H7 (cell line): ENCODE measurements at regions not wholly inside any gene's neighbourhood (a gene's known extent, or its start where the extent isn't known, plus 50 kb on each side); places are given as distances from the start of the nearest gene placed in this dataset.

Experiments used
- DNase-seq: peaks from one replicate; pipeline ENCODE4 v3.0.0; 2012
- H3K27me3 ChIP-seq: 2 replicates; pipeline ENCODE4 v1.6.0; 2011; ENCODE audit warnings: mild to moderate bottlenecking, low read length; ENCODE audit not compliant: control insufficient read depth, insufficient read depth
- H3K36me3 ChIP-seq: replicated peaks from 2 replicates; pipeline ENCODE4 v1.5.1; 2011; ENCODE audit warnings: low read length; ENCODE audit not compliant: control insufficient read depth, insufficient read depth
- H3K4me3 ChIP-seq: 2 replicates; pipeline ENCODE4 v1.5.1; 2011; ENCODE audit warnings: low read depth, mild to moderate bottlenecking, control low read depth, low read length, moderate library complexity; ENCODE audit not compliant: insufficient read depth

GRCh38 chr21:28429161-28429560, 563.5 kb downstream of the LTN1 start:
- Histone ChIP-seq H3K36me3 (no peaks in the 10 kb centered on the region), H3K4me3 (no peak overlapping the region), H3K27me3 (no peaks in the 10 kb centered on the region)
- no peak for DNase-seq

DNA sequence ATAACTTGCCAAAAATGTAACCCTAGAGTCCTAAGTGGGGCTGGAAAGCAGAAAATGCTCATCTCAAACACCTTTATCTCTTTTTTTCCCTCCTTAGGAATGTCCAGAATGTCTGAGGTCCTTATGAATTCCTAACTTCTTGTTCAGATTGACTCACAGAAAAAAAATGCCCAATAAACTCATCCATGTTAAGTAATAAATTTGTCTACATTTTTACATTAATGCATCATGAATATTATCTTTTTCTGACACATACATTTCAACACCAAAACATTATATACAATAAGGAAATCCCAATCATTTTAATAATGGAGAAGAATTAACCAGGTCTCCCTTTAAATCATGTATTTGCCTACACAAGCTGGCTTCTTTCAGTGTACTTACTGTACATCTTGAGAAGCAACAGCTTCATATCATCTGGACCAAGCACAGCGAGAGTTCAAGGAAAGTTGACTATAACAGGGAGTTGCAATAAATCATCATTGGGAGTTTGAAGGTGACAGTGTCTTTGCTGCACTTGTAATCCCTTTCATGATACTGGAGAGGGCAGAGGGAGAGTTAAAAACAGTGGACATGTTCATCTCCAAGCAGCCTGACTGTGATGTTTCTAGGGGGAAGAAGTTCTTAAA, 565.2 kb downstream of the LTN1 start:
- no peak for DNase-seq
- no peak overlapping the region for H3K4me3 ChIP-seq
- H3K27me3 ChIP-seq = no peaks in the 10 kb centered on the region
- no peaks in the 10 kb centered on the region for H3K36me3 ChIP-seq

- no peaks in the 10 kb centered on the region for H3K36me3 ChIP-seq
- no peaks in the 10 kb centered on the region for H3K27me3 ChIP-seq
- DNase-seq = no peak
- no peak overlapping the region for H3K4me3 ChIP-seq
These were observed 566.1 kb downstream of the LTN1 start for GRCh38 chr21:28426545-28426944.

DNA sequence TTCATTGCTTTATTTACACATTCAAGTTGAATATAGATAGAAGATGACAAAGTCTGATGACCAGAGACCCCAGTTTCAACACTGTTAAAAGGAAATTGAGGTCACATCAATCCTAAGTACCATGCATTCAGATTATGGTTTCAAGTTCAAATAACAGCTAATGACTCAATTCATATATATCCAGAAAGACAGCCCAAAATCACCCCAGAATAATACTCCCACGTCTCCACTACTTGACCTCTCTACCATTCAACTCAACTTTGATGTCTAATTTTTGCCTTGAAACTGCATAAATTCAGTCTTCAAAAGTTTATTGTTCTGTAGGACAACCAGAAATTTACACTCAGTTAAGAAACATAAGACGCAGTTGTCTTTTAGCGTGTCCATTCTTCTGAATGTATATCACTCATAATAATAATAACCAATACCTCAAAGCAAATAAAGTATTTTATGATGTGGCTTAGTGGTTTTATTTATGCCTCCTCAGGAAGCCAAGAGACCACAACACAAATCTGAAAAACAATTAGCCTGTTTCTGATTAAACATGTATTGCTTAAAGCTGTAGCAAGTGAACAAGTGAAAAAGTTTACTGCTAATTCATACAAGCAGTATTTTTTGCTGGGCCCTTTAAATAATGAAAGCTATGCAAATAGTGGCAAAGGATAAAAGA, 569.0 kb downstream of the LTN1 start:
- Histone ChIP-seq H3K27me3 (no peaks in the 10 kb centered on the region), H3K36me3 (no peaks in the 10 kb centered on the region), H3K4me3 (no peak overlapping the region)
- no peak for DNase-seq

DNA sequence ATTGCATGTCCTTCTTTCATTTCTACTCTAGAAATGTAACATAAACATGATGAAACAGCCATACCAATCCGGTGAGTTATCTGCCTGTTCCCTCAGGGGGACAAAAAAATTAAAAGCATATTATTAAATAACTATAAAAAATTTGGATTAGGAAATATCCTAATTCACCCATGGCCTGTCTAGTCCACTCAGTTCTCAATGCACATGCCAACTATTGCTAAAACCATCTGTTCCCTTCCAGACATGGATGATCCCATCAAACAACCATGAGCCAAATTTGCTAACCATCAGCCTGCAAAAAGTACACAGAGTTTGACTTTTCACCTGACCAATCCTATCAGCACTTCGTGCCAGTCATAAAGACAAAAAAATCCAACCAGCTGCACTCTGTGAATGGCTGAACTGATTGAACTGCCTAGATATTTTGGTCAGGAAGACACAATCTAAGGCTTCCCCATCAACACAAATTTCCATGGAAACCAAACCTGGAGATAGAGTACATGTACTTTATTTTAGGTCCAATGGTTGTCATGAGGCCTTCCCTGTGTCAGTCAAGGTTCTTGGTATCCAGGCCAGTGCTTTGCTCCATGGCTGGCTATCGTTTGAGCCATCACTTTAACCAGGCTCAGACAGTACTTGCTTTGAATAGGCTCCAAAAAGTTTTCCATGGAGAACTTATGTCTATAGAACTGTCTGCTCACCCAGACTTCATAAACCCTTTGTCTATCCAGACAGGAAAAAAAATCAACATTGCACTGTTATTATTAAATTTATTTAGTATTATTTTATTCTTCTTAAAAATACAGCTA, 570.8 kb downstream of the LTN1 start:
- Histone ChIP-seq H3K36me3 (no peaks in the 10 kb centered on the region), H3K4me3 (no peak overlapping the region), H3K27me3 (no peaks in the 10 kb centered on the region)
- DNase-seq = no peak

- DNase-seq = no peak
These were observed 572.9 kb downstream of the LTN1 start for GRCh38 chr21:28419811-28420210.

DNA sequence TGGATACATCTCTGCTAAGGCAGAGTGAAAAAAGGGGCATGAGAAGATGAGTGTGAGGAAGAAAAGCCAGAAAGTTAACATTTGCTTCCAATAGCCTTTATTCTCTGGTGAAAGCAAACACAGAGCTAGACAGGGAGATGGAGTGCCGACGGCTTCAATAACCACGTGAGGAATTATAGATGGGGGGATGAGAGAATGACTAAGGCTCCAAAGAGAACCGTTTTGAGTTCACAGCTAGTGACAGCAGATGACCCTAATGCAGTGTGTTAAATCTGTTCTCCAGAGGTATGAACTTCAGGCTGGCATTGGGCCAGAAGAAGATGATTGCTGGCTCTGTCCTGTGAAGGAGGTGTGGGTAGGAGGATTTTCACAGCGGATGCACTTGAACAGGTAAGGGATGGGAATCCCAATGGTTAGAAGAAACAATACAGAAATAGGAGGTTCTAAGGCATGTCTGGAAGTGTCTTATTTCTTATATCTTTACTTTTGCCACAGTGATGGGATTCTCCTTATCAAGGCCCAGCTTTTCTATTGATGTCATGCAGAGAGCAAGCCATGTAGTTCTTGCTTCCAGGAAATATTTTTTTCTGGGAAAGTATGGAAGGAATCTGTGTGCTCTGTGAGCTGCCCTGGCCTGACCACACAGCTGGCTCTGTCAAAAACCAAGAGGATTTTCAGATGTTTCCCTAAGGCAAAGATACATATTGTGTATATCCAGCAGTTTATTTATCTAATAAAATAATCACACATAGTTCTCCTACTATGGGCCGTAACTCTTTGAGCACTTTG, 573.8 kb downstream of the LTN1 start:
- no peak for DNase-seq
- no peak overlapping the region for H3K4me3 ChIP-seq

More at GRCh38 chr21:28419811-28420210, 572.9 kb downstream of the LTN1 start:
- H3K27me3 ChIP-seq = no peaks in the 10 kb centered on the region
- no peaks in the 10 kb centered on the region for H3K36me3 ChIP-seq
- no peak overlapping the region for H3K4me3 ChIP-seq

GRCh38 chr21:28410256-28410655, 582.4 kb downstream of the LTN1 start:
- DNase-seq = no peak
- no peaks in the 10 kb centered on the region for H3K27me3 ChIP-seq
- no peak overlapping the region for H3K4me3 ChIP-seq
- H3K36me3 ChIP-seq = no peaks in the 10 kb centered on the region

More for the DNA sequence above, 573.8 kb downstream of the LTN1 start:
- Histone ChIP-seq H3K36me3 (no peaks in the 10 kb centered on the region), H3K27me3 (no peaks in the 10 kb centered on the region)

DNA sequence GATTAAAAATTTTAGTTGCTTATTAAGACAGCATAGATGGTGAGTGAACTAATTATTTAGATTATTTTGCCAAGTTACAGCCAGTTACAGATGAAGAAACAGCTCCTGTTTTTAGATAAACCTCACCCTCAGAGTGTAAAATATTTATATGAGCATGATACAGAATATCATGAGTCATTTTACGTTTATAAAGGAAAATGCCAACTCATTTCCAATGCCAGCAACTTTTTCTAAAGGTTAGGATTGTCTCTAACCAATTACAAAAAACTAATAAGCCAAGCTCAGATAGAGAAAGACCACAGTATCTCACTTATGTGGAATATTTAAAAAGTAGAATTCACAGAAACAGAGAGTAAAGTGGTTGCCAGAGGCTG, 590.1 kb downstream of the LTN1 start:
- no peak for DNase-seq
- H3K4me3 ChIP-seq = no peak overlapping the region
- H3K36me3 ChIP-seq = no peaks in the 10 kb centered on the region
- no peaks in the 10 kb centered on the region for H3K27me3 ChIP-seq

DNA sequence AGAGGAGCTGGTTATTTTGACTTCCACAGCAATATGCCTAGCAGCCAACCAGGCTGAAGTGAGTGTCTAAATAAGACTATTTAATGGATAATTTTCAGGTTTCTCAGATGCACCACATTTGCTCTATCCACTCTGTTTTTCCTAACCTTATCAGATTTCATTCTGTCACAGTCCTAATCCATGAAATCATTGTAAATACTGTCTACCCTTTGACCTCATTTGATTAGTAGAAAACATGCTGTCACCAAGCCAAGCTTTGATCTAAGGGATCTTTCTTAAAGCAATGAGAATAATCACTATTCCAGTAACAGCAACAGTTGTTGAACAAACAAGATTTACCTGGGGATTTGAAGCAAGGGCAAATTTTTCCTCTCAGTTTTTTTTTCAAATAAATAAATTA, 595.6 kb downstream of the LTN1 start:
- no peak overlapping the region for H3K4me3 ChIP-seq
- DNase-seq = no peak
- H3K27me3 ChIP-seq = no peaks in the 10 kb centered on the region
- H3K36me3 ChIP-seq = no peaks in the 10 kb centered on the region

DNA sequence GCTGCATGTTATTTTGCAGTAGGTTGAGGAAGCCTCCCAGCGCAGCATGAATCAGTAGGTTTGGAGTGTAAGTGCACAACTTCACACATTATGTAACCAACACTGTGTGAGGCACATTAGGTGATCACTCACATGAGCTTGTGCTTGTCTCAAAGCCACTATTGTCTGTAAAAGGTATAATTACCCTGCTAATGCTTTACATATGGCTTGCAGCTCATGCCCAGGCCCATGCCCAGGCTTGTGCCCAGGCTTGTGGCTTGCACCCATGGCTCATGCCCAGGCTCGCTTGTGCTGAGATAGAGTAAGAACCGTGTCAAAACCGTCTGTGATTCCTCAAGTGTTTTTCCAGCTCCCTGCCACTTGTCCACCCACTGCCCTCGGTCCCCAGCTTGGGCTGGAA, 596.3 kb downstream of the LTN1 start:
- no peaks in the 10 kb centered on the region for H3K36me3 ChIP-seq
- no peak overlapping the region for H3K4me3 ChIP-seq
- no peaks in the 10 kb centered on the region for H3K27me3 ChIP-seq
- DNase-seq = no peak

DNA sequence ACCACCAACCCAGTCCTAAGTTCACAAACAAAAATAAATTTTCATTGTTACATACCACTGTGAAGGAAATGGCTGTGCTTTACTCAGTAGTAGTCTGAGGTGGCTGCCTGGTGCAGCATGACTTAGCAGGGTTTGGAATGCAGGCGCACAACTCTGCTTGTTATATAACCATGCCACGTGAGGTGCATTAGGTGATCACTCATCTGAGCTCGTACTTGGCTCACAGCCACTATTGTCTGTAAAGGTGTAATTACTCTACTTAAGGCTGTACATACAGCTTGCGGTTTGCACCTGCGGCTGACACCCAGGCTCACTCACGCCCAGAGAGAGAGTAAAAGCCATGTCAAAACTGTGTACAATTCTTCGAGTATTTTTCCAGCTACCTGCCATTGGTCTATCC, 599.4 kb downstream of the LTN1 start:
- Histone ChIP-seq H3K4me3 (no peak overlapping the region), H3K27me3 (no peaks in the 10 kb centered on the region), H3K36me3 (no peaks in the 10 kb centered on the region)
- no peak for DNase-seq

DNA sequence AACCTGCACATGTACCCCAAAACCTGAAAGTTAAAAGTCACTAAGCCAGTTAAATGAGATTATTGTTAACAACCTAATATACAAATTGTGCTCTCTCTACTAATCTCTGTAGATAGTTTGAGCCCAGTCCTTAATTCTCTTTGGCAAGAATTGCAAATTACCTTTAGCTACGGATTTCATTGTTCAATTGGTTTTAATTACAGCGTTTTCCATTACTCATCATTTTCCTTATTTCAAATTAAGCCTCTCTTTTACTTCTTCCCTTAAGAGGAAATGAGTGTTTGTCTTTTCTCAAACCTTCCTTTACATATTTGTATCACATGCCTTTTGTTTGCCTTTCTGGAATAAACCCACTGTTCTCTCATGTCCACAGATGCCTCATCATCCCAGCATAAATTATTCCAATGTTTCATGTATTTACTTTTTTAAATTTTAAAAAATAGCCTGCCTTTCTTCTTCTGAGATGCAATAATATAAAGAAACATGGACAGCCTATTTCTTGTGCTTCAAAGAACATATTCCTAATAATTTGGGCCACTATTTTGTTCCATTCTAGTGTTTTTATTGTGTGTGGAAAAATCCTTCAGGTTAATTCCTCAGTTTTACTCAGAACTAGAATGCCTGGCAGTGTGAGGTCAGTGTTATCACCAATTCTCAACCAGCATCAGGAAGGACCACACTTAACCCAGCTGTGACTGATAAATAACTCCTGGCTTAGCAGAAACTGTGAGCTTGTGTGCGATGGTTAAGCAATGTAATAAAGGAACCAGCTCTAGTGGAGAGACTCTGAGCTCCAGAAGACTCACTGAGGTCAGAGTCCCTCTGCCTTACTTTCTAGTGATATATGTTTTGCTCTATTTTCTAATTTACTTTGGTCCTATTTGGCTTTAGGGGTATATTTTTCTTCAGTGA, 600.5 kb downstream of the LTN1 start:
- no peaks in the 10 kb centered on the region for H3K36me3 ChIP-seq
- H3K4me3 ChIP-seq = no peak overlapping the region
- no peak for DNase-seq
- no peaks in the 10 kb centered on the region for H3K27me3 ChIP-seq

GRCh38 chr21:28387220-28387619, 605.5 kb downstream of the LTN1 start:
- no peaks in the 10 kb centered on the region for H3K36me3 ChIP-seq
- no peak overlapping the region for H3K4me3 ChIP-seq
- no peaks in the 10 kb centered on the region for H3K27me3 ChIP-seq
- no peak for DNase-seq
